ENCODE measurements at regions not wholly inside any gene's neighbourhood (a gene's known extent, or its start where the extent isn't known, plus 50 kb on each side); places are given as distances from the start of the nearest gene placed in this dataset.

DNA sequence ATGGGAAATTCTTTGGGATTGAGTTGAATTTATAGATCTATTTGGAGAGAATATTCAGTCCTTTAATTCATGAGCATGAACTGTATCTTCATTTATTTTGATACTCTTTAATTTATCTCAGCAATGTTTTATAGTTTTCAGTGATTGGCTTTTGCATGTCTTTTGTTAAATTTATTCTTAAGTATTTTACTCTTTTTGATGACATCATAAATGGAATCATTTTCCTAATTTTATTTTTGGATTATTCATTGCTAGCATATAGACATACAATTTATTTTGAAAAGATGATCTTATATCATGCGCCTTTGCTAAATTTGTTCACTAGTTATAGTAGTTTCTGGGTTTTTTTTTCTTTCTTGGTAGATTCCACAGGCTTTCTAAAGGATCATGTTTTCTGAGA lies 149.2 kb upstream of the ASIC2 start:
- no CpG with 5 or more reads among the region's 1 CpG for WGBS (ENCODE audit: insufficient coverage)
- Mint-ChIP-seq H3K4me3 (no peak overlapping the region), H3K27me3 (no peaks in the 10 kb centered on the region), H3K9me3 (ENCODE audit: insufficient read depth) (no peaks in the 10 kb centered on the region), H3K4me1 (no peaks in the 10 kb centered on the region), H3K27ac (no peak overlapping the region)
- no peak overlapping the region for H2AFZ ChIP-seq (ENCODE audit: insufficient read depth, low read depth, low read length, poor library complexity, severe bottlenecking)
- no peak for DNase-seq
- H4K20me1 ChIP-seq (ENCODE audit: control insufficient read depth, insufficient read depth, low read length, poor library complexity, severe bottlenecking) = no peaks in the 10 kb centered on the region
- H3K4me1 ChIP-seq (ENCODE audit: control insufficient read depth in 2 of 2, insufficient read depth in 2 of 2, low read length in 2 of 2) = no peaks in the 10 kb centered on the region
- no peak overlapping the region for H3K9ac ChIP-seq (ENCODE audit: low read length)
- no peak overlapping the region for H3K4me3 ChIP-seq (ENCODE audit: control extremely low read depth in 1 of 5, extremely low read depth in 1 of 5, insufficient read depth in 1 of 5, low read depth in 2 of 5, low read length in 4 of 5)
- no peaks in the 10 kb centered on the region for H3K79me2 ChIP-seq (ENCODE audit: control insufficient read depth, insufficient read depth, low read length)
- ATAC-seq (ENCODE audit: low read depth) = no peak
- intact Hi-C loops (cut with micrococcal nuclease) = no loop called here
- H3K27ac ChIP-seq (ENCODE audit: low read length in 2 of 2) = no peak overlapping the region
- H3K27me3 ChIP-seq (replicated peaks in 1 of 4; ENCODE audit: control extremely low read depth in 1 of 4, control insufficient read depth in 3 of 4, insufficient read depth in 4 of 4, low read length in 3 of 4) = no peaks in the 10 kb centered on the region
- CTCF ChIA-PET = no interaction called here
- no peak overlapping the region for H3K4me2 ChIP-seq (replicated peaks; ENCODE audit: low read depth, low read length, poor library complexity, severe bottlenecking)
- POLR2A ChIA-PET = no interaction called here
- H3K9me3 ChIP-seq (ENCODE audit: control extremely low read depth in 1 of 3, control insufficient read depth in 2 of 3, insufficient read depth in 1 of 3, low read length in 2 of 3) = no peaks in the 10 kb centered on the region
- TF ChIP-seq CTCF (IDR thresholded peaks at IDR 0.05) (no peak), EZH2 (IDR thresholded peaks at IDR 0.05; ENCODE audit: borderline replicate concordance, insufficient read depth, low read depth, low read length, poor library complexity, severe bottlenecking) (no peak)
- H3K36me3 ChIP-seq (replicated peaks in 1 of 2; ENCODE audit: control extremely low read depth in 1 of 2, control insufficient read depth in 1 of 2, extremely low read depth in 1 of 2, insufficient read depth in 2 of 2, low read length in 1 of 2) = no peaks in the 10 kb centered on the region

DNA sequence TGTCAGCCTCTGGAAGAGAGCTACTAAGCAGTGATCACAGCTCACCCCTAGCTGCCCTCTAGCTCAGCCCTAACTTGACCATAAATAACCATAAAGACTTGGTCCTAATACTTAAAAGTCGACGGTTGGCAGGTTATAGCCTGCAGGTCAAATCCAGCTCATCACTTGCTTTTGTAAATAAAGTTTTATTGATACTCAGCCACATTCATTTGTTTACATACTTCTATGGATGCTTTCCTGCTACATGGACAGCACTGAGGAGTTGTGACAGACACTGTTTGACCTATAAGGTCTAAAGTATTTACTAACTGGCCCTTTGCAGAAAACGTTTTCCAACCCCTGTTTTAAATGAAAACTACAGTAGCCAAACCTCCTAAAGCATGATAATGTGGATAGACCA lies 151.6 kb upstream of the ASIC2 start:
- Histone ChIP-seq H3K79me2 (ENCODE audit: control insufficient read depth, insufficient read depth, low read length) (no peaks in the 10 kb centered on the region), H3K36me3 (replicated peaks in 1 of 2; ENCODE audit: control extremely low read depth in 1 of 2, control insufficient read depth in 1 of 2, extremely low read depth in 1 of 2, insufficient read depth in 2 of 2, low read length in 1 of 2) (no peaks in the 10 kb centered on the region), H3K9ac (ENCODE audit: low read length) (no peak overlapping the region), H3K9me3 (ENCODE audit: control extremely low read depth in 1 of 3, control insufficient read depth in 2 of 3, insufficient read depth in 1 of 3, low read length in 2 of 3) (peaks cover 0 to 2% (median 0%) of the 10 kb centered on the region in 3 donors), H2AFZ (ENCODE audit: insufficient read depth, low read depth, low read length, poor library complexity, severe bottlenecking) (no peak overlapping the region), H3K4me3 (ENCODE audit: control extremely low read depth in 1 of 5, extremely low read depth in 1 of 5, insufficient read depth in 1 of 5, low read depth in 2 of 5, low read length in 4 of 5) (no peak overlapping the region), H3K27ac (ENCODE audit: low read length in 2 of 2) (no peak overlapping the region), H3K4me1 (ENCODE audit: control insufficient read depth in 2 of 2, insufficient read depth in 2 of 2, low read length in 2 of 2) (no peaks in the 10 kb centered on the region), H4K20me1 (ENCODE audit: control insufficient read depth, insufficient read depth, low read length, poor library complexity, severe bottlenecking) (no peaks in the 10 kb centered on the region), H3K4me2 (replicated peaks; ENCODE audit: low read depth, low read length, poor library complexity, severe bottlenecking) (no peak overlapping the region), H3K27me3 (replicated peaks in 1 of 4; ENCODE audit: control extremely low read depth in 1 of 4, control insufficient read depth in 3 of 4, insufficient read depth in 4 of 4, low read length in 3 of 4) (no peaks in the 10 kb centered on the region)
- POLR2A ChIA-PET = no interaction called here
- DNase-seq = no peak
- Mint-ChIP-seq H3K4me1 (no peaks in the 10 kb centered on the region), H3K27ac (no peak overlapping the region), H3K4me3 (no peak overlapping the region), H3K9me3 (ENCODE audit: insufficient read depth) (peaks cover 3% of the 10 kb centered on the region), H3K27me3 (no peaks in the 10 kb centered on the region)
- no peak for ATAC-seq (ENCODE audit: low read depth)
- no CpG with 5 or more reads among the region's 3 CpGs for WGBS (ENCODE audit: insufficient coverage)
- intact Hi-C loops (cut with micrococcal nuclease) = no loop called here
- CTCF ChIA-PET = no interaction called here
- TF ChIP-seq EZH2 (IDR thresholded peaks at IDR 0.05; ENCODE audit: borderline replicate concordance, insufficient read depth, low read depth, low read length, poor library complexity, severe bottlenecking) (no peak), CTCF (IDR thresholded peaks at IDR 0.05) (no peak)
